ENCODE measurements at regions not wholly inside any gene's neighbourhood (a gene's known extent, or its start where the extent isn't known, plus 50 kb on each side); places are given as distances from the start of the nearest gene placed in this dataset.

GRCh38 chr5:108602830-108603229 is 144.9 kb upstream of the FER start:
- TF ChIP-seq CTCF (conservative IDR thresholded peaks at IDR 0.05; ENCODE audit: low read length) (no peak), EZH2phosphoT487 (IDR thresholded peaks at IDR 0.05; ENCODE audit: borderline replicate concordance) (no peak)

Measured in Loucy (cell line).